ENCODE measurements at regions not wholly inside any gene's neighbourhood (a gene's known extent, or its start where the extent isn't known, plus 50 kb on each side); places are given as distances from the start of the nearest gene placed in this dataset.

- Histone ChIP-seq H2AFZ (ENCODE audit: low read length) (no peak overlapping the region), H3K4me3 (ENCODE audit: low read length, poor library complexity, severe bottlenecking) (no peak overlapping the region), H3K9ac (ENCODE audit: low read depth, low read length, poor library complexity, severe bottlenecking) (no peak overlapping the region), H3K4me2 (ENCODE audit: low read depth, low read length, poor library complexity, severe bottlenecking) (no peak overlapping the region), H3K79me2 (ENCODE audit: insufficient read depth, low read length) (no peaks in the 10 kb centered on the region), H3K27me3 (ENCODE audit: insufficient read depth, low read length, poor library complexity, severe bottlenecking) (no peaks in the 10 kb centered on the region), H3K9me2 (replicated peaks; ENCODE audit: low read depth, low read length) (no peaks in the 10 kb centered on the region), H4K20me1 (ENCODE audit: insufficient read depth, low read length, poor library complexity, severe bottlenecking) (no peaks in the 10 kb centered on the region), H3K4me1 (ENCODE audit: insufficient read depth, low read length, poor library complexity, severe bottlenecking) (no peaks in the 10 kb centered on the region), H3F3A (ENCODE audit: low read depth) (no peaks in the 10 kb centered on the region), H3K9me3 (ENCODE audit: insufficient read depth, low read depth, low read length) (no peaks in the 10 kb centered on the region; the same call in 1 of the 2 replicates), H3K36me3 (ENCODE audit: insufficient read depth, low read length) (no peaks in the 10 kb centered on the region)
- no peak for TF ChIP-seq EZH2phosphoT487 (IDR thresholded peaks at IDR 0.05; ENCODE audit: borderline replicate concordance)
- no peak for TF ChIP-seq CTCF (conservative IDR thresholded peaks at IDR 0.05; ENCODE audit: low read length)
These were observed 147.6 kb downstream of the SOX9 start for GRCh38 chr17:72268431-72268830.

GRCh38 chr17:72270273-72270924, 149.6 kb downstream of the SOX9 start:
- H3K9ac ChIP-seq (ENCODE audit: low read depth, low read length, poor library complexity, severe bottlenecking) = no peak overlapping the region
- no peak overlapping the region for H2AFZ ChIP-seq (ENCODE audit: low read length)
- no peaks in the 10 kb centered on the region for H3K9me2 ChIP-seq (replicated peaks; ENCODE audit: low read depth, low read length)
- no peak overlapping the region for H3K4me2 ChIP-seq (ENCODE audit: low read depth, low read length, poor library complexity, severe bottlenecking)
- no peaks in the 10 kb centered on the region for H3K4me1 ChIP-seq (ENCODE audit: insufficient read depth, low read length, poor library complexity, severe bottlenecking)
- H3K27me3 ChIP-seq (ENCODE audit: insufficient read depth, low read length, poor library complexity, severe bottlenecking) = no peaks in the 10 kb centered on the region
- no peaks in the 10 kb centered on the region for H3K79me2 ChIP-seq (ENCODE audit: insufficient read depth, low read length)
- H3K4me3 ChIP-seq (ENCODE audit: low read length, poor library complexity, severe bottlenecking) = no peak overlapping the region
- H3F3A ChIP-seq (ENCODE audit: low read depth) = no peaks in the 10 kb centered on the region
- H3K9me3 ChIP-seq (ENCODE audit: insufficient read depth, low read depth, low read length) = no peaks in the 10 kb centered on the region; the same call in 1 of the 2 replicates
- no peaks in the 10 kb centered on the region for H4K20me1 ChIP-seq (ENCODE audit: insufficient read depth, low read length, poor library complexity, severe bottlenecking)
- H3K36me3 ChIP-seq (ENCODE audit: insufficient read depth, low read length) = no peaks in the 10 kb centered on the region
- TF ChIP-seq EZH2phosphoT487 (IDR thresholded peaks at IDR 0.05; ENCODE audit: borderline replicate concordance) (no peak), CTCF (conservative IDR thresholded peaks at IDR 0.05; ENCODE audit: low read length) (no peak)

- Histone ChIP-seq H3K4me3 (ENCODE audit: low read length, poor library complexity, severe bottlenecking) (no peak overlapping the region), H4K20me1 (ENCODE audit: insufficient read depth, low read length, poor library complexity, severe bottlenecking) (no peaks in the 10 kb centered on the region), H3K4me1 (ENCODE audit: insufficient read depth, low read length, poor library complexity, severe bottlenecking) (no peaks in the 10 kb centered on the region), H3K79me2 (ENCODE audit: insufficient read depth, low read length) (no peaks in the 10 kb centered on the region), H3K36me3 (ENCODE audit: insufficient read depth, low read length) (no peaks in the 10 kb centered on the region), H3K27me3 (ENCODE audit: insufficient read depth, low read length, poor library complexity, severe bottlenecking) (no peaks in the 10 kb centered on the region), H2AFZ (ENCODE audit: low read length) (no peak overlapping the region), H3K9me2 (replicated peaks; ENCODE audit: low read depth, low read length) (no peaks in the 10 kb centered on the region), H3K9me3 (ENCODE audit: insufficient read depth, low read depth, low read length) (no peaks in the 10 kb centered on the region; the same call in 1 of the 2 replicates), H3K4me2 (ENCODE audit: low read depth, low read length, poor library complexity, severe bottlenecking) (no peak overlapping the region), H3K9ac (ENCODE audit: low read depth, low read length, poor library complexity, severe bottlenecking) (no peak overlapping the region), H3F3A (ENCODE audit: low read depth) (no peaks in the 10 kb centered on the region)
- TF ChIP-seq EZH2phosphoT487 (IDR thresholded peaks at IDR 0.05; ENCODE audit: borderline replicate concordance) = no peak
- no peak for TF ChIP-seq CTCF (conservative IDR thresholded peaks at IDR 0.05; ENCODE audit: low read length)
These were observed 150.8 kb downstream of the SOX9 start for GRCh38 chr17:72271603-72272002.

Measured in Loucy (cell line).